ENCODE measurements at regions not wholly inside any gene's neighbourhood (a gene's known extent, or its start where the extent isn't known, plus 50 kb on each side); places are given as distances from the start of the nearest gene placed in this dataset.

DNA sequence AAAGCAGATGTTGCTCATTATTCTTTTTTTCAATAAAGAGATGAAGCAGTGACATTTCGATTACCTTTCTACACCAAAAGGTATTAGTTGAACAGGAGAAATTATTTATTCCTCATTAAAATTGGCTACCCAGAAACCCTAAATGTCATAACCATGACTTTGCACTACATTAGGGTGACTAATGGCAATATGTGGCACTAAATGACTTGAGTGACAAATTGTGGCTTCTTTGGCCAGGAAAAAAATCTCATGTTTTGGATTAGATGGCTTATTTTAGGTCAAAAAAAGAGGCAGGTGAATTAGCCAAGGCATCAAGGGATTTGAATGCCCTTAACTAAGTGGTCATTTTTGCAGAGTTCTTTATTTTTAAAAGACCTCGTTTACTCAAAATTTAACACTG, 353.9 kb downstream of the NDFIP2 start:
- in situ Hi-C loops (cut with MboI) = no loop called here
- H3K9ac ChIP-seq (ENCODE audit: control insufficient read depth, insufficient read depth, low read length) = no peak overlapping the region
- H3K4me1 ChIP-seq (ENCODE audit: control insufficient read depth, insufficient read depth, low read length) = no peaks in the 10 kb centered on the region
- no peaks in the 10 kb centered on the region for H3K36me3 ChIP-seq (ENCODE audit: control insufficient read depth in 2 of 2, insufficient read depth in 2 of 2, low read length in 1 of 2)
- no peak for DNase-seq (ENCODE audit: low read depth, low spot score)
- no peak overlapping the region for H3K4me2 ChIP-seq (ENCODE audit: control insufficient read depth, insufficient read depth)
- ChIA-PET POLR2A (no interaction called here), CTCF (no interaction called here), SMC1A (ENCODE audit: uncharacterized antibody, unreplicated experiment) (interaction anchor here (1.0 to 2.8 kb wide), 5 partner anchors 11 to 59 kb away, joined by 3 to 13 read pairs (median 4); no protein-coding TSS in a partner anchor), RAD21 (ENCODE audit: unreplicated experiment) (no interaction called here)
- no peaks in the 10 kb centered on the region for H3K27me3 ChIP-seq (replicated peaks in 1 of 2; ENCODE audit: control insufficient read depth in 2 of 2, insufficient read depth in 2 of 2, low read length in 1 of 2)
- no peak overlapping the region for H3K27ac ChIP-seq (ENCODE audit: control insufficient read depth, insufficient read depth)
- no peak overlapping the region for H2AFZ ChIP-seq (ENCODE audit: control insufficient read depth, low read depth, low read length)
- H3K9me3 ChIP-seq (replicated peaks; ENCODE audit: control insufficient read depth, insufficient read depth, low read length) = no peaks in the 10 kb centered on the region
- intact Hi-C loops (cut with micrococcal nuclease; ENCODE audit: unreplicated experiment) = no loop called here
- H4K20me1 ChIP-seq (ENCODE audit: control insufficient read depth, insufficient read depth) = no peaks in the 10 kb centered on the region
- no TSS peak for BruUV-seq (replicated peaks)
- 0% methylated on average over 2 of the region's 2 CpGs for WGBS (ENCODE audit: insufficient coverage, insufficient replicate concordance, low lambda C conversion rate, missing lambda C conversion rate)
- ATAC-seq = no peak
- no peak for TF ChIP-seq EGR1 (IDR thresholded peaks at IDR 0.05; ENCODE audit: borderline replicate concordance in 1 of 2, low read depth in 2 of 2, low read length in 2 of 2)
- TF ChIP-seq, protein P1, sequence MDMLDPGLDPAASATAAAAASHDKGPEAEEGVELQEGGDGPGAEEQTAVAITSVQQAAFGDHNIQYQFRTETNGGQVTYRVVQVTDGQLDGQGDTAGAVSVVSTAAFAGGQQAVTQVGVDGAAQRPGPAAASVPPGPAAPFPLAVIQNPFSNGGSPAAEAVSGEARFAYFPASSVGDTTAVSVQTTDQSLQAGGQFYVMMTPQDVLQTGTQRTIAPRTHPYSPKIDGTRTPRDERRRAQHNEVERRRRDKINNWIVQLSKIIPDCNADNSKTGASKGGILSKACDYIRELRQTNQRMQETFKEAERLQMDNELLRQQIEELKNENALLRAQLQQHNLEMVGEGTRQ (IDR thresholded peaks at IDR 0.05; ENCODE audit: borderline replicate concordance, low read depth, low read length) = no peak
- TF ChIP-seq, protein P2, sequence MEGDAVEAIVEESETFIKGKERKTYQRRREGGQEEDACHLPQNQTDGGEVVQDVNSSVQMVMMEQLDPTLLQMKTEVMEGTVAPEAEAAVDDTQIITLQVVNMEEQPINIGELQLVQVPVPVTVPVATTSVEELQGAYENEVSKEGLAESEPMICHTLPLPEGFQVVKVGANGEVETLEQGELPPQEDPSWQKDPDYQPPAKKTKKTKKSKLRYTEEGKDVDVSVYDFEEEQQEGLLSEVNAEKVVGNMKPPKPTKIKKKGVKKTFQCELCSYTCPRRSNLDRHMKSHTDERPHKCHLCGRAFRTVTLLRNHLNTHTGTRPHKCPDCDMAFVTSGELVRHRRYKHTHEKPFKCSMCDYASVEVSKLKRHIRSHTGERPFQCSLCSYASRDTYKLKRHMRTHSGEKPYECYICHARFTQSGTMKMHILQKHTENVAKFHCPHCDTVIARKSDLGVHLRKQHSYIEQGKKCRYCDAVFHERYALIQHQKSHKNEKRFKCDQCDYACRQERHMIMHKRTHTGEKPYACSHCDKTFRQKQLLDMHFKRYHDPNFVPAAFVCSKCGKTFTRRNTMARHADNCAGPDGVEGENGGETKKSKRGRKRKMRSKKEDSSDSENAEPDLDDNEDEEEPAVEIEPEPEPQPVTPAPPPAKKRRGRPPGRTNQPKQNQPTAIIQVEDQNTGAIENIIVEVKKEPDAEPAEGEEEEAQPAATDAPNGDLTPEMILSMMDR (IDR thresholded peaks at IDR 0.05 in 2 of 3, conservative IDR thresholded peaks at IDR 0.05 in 1 of 3; ENCODE audit: control insufficient read depth in 2 of 3, extremely low read depth in 1 of 3, insufficient read depth in 1 of 3, low read depth in 3 of 3, low read length in 3 of 3) = no peak
- H3K4me3 ChIP-seq = no peak overlapping the region
- no peaks in the 10 kb centered on the region for H3K79me2 ChIP-seq (ENCODE audit: control insufficient read depth, insufficient read depth, low read length)
- no peak for FAIRE-seq

DNA sequence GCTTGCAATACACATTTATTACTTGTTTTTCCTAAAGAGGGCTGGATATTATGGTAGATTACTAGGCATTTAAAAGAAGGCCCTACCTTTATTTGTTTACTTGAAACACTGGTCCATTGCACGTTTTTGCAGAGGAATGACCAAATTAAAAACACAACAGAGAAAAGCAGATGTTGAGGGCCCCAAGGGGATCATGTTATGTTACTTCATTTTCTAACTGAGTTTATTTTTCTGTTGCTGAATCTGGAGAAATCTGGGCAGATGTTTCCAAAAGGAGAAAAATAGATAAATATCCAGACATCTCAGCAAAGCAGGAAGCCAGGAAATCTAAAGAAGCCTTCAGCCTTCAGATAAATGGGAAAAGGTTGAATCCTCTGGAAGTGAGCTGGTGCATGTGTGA, 353.0 kb downstream of the NDFIP2 start:
- in situ Hi-C loops (cut with MboI) = no loop called here
- ChIA-PET POLR2A (no interaction called here), CTCF (no interaction called here), RAD21 (ENCODE audit: unreplicated experiment) (no interaction called here), SMC1A (ENCODE audit: uncharacterized antibody, unreplicated experiment) (interaction anchor here (0.8 to 2.8 kb wide), 4 partner anchors 10 to 170 kb away, joined by 3 to 13 read pairs (median 4); no protein-coding TSS in a partner anchor)
- 0% methylated on average over 1 of the region's 1 CpG for WGBS (ENCODE audit: insufficient coverage, insufficient replicate concordance, low lambda C conversion rate, missing lambda C conversion rate)
- Histone ChIP-seq H3K27ac (ENCODE audit: control insufficient read depth, insufficient read depth) (no peak overlapping the region), H3K9ac (ENCODE audit: control insufficient read depth, insufficient read depth, low read length) (no peak overlapping the region), H2AFZ (ENCODE audit: control insufficient read depth, low read depth, low read length) (no peak overlapping the region), H3K79me2 (ENCODE audit: control insufficient read depth, insufficient read depth, low read length) (no peaks in the 10 kb centered on the region), H3K4me2 (ENCODE audit: control insufficient read depth, insufficient read depth) (no peak overlapping the region), H3K4me1 (ENCODE audit: control insufficient read depth, insufficient read depth, low read length) (no peaks in the 10 kb centered on the region), H3K4me3 (no peak overlapping the region), H4K20me1 (ENCODE audit: control insufficient read depth, insufficient read depth) (no peaks in the 10 kb centered on the region), H3K27me3 (replicated peaks in 1 of 2; ENCODE audit: control insufficient read depth in 2 of 2, insufficient read depth in 2 of 2, low read length in 1 of 2) (no peaks in the 10 kb centered on the region), H3K36me3 (ENCODE audit: control insufficient read depth in 2 of 2, insufficient read depth in 2 of 2, low read length in 1 of 2) (no peaks in the 10 kb centered on the region), H3K9me3 (replicated peaks; ENCODE audit: control insufficient read depth, insufficient read depth, low read length) (no peaks in the 10 kb centered on the region)
- intact Hi-C loops (cut with micrococcal nuclease; ENCODE audit: unreplicated experiment) = no loop called here
- no TSS peak for BruUV-seq (replicated peaks)
- no peak for FAIRE-seq
- ATAC-seq = no peak
- DNase-seq (ENCODE audit: low read depth, low spot score) = no peak
- TF ChIP-seq NR2C1 (IDR thresholded peaks at IDR 0.05) (no peak), SMARCA5 (IDR thresholded peaks at IDR 0.05) (no peak), MYB (IDR thresholded peaks at IDR 0.05; ENCODE audit: borderline replicate concordance, low read depth, low read length) (no peak), NR2C2 (IDR thresholded peaks at IDR 0.05; ENCODE audit: borderline replicate concordance, control insufficient read depth, insufficient read length, low read depth) (no peak), NRF1 (conservative IDR thresholded peaks at IDR 0.05; ENCODE audit: low read depth, low read length) (no peak)
- TF ChIP-seq, protein P3, sequence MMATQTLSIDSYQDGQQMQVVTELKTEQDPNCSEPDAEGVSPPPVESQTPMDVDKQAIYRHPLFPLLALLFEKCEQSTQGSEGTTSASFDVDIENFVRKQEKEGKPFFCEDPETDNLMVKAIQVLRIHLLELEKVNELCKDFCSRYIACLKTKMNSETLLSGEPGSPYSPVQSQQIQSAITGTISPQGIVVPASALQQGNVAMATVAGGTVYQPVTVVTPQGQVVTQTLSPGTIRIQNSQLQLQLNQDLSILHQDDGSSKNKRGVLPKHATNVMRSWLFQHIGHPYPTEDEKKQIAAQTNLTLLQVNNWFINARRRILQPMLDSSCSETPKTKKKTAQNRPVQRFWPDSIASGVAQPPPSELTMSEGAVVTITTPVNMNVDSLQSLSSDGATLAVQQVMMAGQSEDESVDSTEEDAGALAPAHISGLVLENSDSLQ (IDR thresholded peaks at IDR 0.05) = no peak

Measured in GM12878 (cell line).